Loucy (cell line): ENCODE measurements at regions not wholly inside any gene's neighbourhood (a gene's known extent, or its start where the extent isn't known, plus 50 kb on each side); places are given as distances from the start of the nearest gene placed in this dataset.

ENCODE experiments used
- H2AFZ ChIP-seq: fragments of 200-600 bp; sonication (generic); 2 replicates; pipeline ENCODE4 v1.6.0; 2016; ENCODE audit warnings: antibody characterized with exemption, mild to moderate bottlenecking, low read length, moderate library complexity
- H3F3A ChIP-seq: fragments of 200-600 bp; 2 replicates; pipeline ENCODE4 v1.6.0; 2016; ENCODE audit warnings: antibody characterized with exemption, low read depth, mild to moderate bottlenecking
- H3K27me3 ChIP-seq: fragments of 200-600 bp; sonication (generic); 2 replicates; pipeline ENCODE4 v1.6.1; 2014; ENCODE audit warnings: low read length, mild to moderate bottlenecking; ENCODE audit not compliant: insufficient read depth, poor library complexity, severe bottlenecking
- H3K36me3 ChIP-seq: fragments of 200-600 bp; sonication (generic); 2 replicates; pipeline ENCODE4 v1.6.1; 2016; ENCODE audit warnings: low read length; ENCODE audit not compliant: insufficient read depth
- H3K4me1 ChIP-seq: fragments of 200-600 bp; sonication (generic); 2 replicates; pipeline ENCODE4 v1.5.1; 2014; ENCODE audit warnings: low read length, mild to moderate bottlenecking; ENCODE audit not compliant: insufficient read depth, poor library complexity, severe bottlenecking
- H3K4me2 ChIP-seq: fragments of 200-600 bp; sonication (generic); 2 replicates; pipeline ENCODE4 v1.6.0; 2014; ENCODE audit warnings: antibody characterized with exemption, low read length, low read depth, mild to moderate bottlenecking; ENCODE audit not compliant: poor library complexity, severe bottlenecking
- H3K4me3 ChIP-seq: fragments of 200-600 bp; sonication (generic); 2 replicates; pipeline ENCODE4 v1.5.1; 2014; ENCODE audit warnings: low read length, mild to moderate bottlenecking, mixed read lengths; ENCODE audit not compliant: poor library complexity, severe bottlenecking
- H3K79me2 ChIP-seq: fragments of 200-600 bp; sonication (generic); 2 replicates; pipeline ENCODE4 v1.6.1; 2014; ENCODE audit warnings: low read length; ENCODE audit not compliant: insufficient read depth
- H3K9ac ChIP-seq: fragments of 200-600 bp; sonication (generic); 2 replicates; pipeline ENCODE4 v1.6.0; 2014; ENCODE audit warnings: mild to moderate bottlenecking, low read depth, low read length, moderate library complexity; ENCODE audit not compliant: poor library complexity, severe bottlenecking
- H3K9me2 ChIP-seq: fragments of 200-600 bp; sonication (generic); replicated peaks from 2 replicates; pipeline ENCODE4 v1.6.1; 2016; ENCODE audit warnings: low read depth, low read length, mixed read lengths
- H3K9me3 ChIP-seq: fragments of 200-600 bp; sonication (generic); 2 replicates; pipeline ENCODE4 v1.6.1; 2014; ENCODE audit warnings: mild to moderate bottlenecking, antibody characterized with exemption, low read length, low read depth; ENCODE audit not compliant: insufficient read depth
- H4K20me1 ChIP-seq: fragments of 200-600 bp; sonication (generic); 2 replicates; pipeline ENCODE4 v1.6.0; 2014; ENCODE audit warnings: antibody characterized with exemption, low read length, mild to moderate bottlenecking; ENCODE audit not compliant: insufficient read depth, poor library complexity, severe bottlenecking
- EZH2phosphoT487 ChIP-seq: fragments of 200-600 bp; IDR thresholded peaks from 2 replicates; pipeline ENCODE4 v1.6.1; 2018; ENCODE audit warnings: antibody characterized with exemption, mild to moderate bottlenecking, moderate library complexity, borderline replicate concordance
- TF ChIP-seq, protein P1 (sequence below): fragments of 200-600 bp; sonication (generic); conservative IDR thresholded peaks from 2 replicates; pipeline ENCODE4 v1.5.1; 2014; ENCODE audit warnings: mild to moderate bottlenecking, antibody characterized with exemption, low read length

DNA sequence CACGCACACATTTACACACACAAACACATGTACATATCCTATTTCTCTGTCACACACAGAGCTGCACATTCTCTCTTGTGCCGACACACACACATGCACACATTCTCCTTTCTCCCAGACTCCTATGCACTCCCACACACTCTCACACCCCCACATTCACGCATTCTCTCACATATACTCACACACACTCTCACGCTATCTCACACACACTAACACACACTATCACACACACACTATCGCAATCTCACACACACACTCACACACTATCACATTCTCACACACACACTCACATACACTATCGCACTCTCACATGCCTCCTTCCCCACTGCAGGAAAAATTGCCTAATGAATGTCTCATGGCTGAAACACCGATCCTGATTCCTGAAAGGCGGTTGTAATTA lies 450.7 kb downstream of the AACS start:
- Histone ChIP-seq H3K9me2 (no peaks in the 10 kb centered on the region), H3K4me1 (no peaks in the 10 kb centered on the region), H3K4me3 (no peak overlapping the region), H4K20me1 (no peaks in the 10 kb centered on the region), H2AFZ (no peak overlapping the region), H3K9ac (no peak overlapping the region), H3K79me2 (no peaks in the 10 kb centered on the region), H3K36me3 (no peaks in the 10 kb centered on the region), H3K27me3 (no peaks in the 10 kb centered on the region), H3K4me2 (no peak overlapping the region), H3F3A (no peaks in the 10 kb centered on the region), H3K9me3 (no peaks in the 10 kb centered on the region)
- TF ChIP-seq, protein P1, sequence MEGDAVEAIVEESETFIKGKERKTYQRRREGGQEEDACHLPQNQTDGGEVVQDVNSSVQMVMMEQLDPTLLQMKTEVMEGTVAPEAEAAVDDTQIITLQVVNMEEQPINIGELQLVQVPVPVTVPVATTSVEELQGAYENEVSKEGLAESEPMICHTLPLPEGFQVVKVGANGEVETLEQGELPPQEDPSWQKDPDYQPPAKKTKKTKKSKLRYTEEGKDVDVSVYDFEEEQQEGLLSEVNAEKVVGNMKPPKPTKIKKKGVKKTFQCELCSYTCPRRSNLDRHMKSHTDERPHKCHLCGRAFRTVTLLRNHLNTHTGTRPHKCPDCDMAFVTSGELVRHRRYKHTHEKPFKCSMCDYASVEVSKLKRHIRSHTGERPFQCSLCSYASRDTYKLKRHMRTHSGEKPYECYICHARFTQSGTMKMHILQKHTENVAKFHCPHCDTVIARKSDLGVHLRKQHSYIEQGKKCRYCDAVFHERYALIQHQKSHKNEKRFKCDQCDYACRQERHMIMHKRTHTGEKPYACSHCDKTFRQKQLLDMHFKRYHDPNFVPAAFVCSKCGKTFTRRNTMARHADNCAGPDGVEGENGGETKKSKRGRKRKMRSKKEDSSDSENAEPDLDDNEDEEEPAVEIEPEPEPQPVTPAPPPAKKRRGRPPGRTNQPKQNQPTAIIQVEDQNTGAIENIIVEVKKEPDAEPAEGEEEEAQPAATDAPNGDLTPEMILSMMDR = no peak
- no peak for TF ChIP-seq EZH2phosphoT487

DNA sequence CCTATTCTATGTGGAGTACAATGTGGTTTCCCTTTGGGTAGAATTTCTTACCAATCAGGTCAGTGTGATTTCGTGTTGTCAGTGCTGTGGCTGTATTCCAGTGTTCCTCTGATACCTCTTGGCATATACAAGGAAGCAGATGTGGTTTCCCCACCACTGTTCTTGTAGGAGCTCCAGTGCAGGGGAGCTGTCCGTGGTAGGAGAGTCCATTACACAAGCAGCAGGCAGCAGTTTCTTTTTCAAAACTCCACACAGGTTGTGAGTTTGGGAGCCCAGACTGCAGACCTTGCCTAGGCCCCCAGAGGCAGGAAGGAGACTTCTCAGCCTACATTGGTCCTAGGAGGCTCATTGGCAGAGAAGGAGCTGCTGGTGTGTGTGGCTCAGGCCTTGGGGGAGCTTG lies 452.8 kb downstream of the AACS start:
- H3K4me2 ChIP-seq = no peak overlapping the region
- no peaks in the 10 kb centered on the region for H3K9me3 ChIP-seq
- no peaks in the 10 kb centered on the region for H3F3A ChIP-seq
- no peaks in the 10 kb centered on the region for H3K4me1 ChIP-seq
- H3K27me3 ChIP-seq = no peaks in the 10 kb centered on the region
- H3K9ac ChIP-seq = no peak overlapping the region
- no peaks in the 10 kb centered on the region for H3K9me2 ChIP-seq
- H3K36me3 ChIP-seq = no peaks in the 10 kb centered on the region
- no peaks in the 10 kb centered on the region for H4K20me1 ChIP-seq
- TF ChIP-seq EZH2phosphoT487 = no peak
- TF ChIP-seq, protein P1 = no peak
- H3K4me3 ChIP-seq = no peak overlapping the region
- H3K79me2 ChIP-seq = no peaks in the 10 kb centered on the region
- H2AFZ ChIP-seq = no peak overlapping the region

DNA sequence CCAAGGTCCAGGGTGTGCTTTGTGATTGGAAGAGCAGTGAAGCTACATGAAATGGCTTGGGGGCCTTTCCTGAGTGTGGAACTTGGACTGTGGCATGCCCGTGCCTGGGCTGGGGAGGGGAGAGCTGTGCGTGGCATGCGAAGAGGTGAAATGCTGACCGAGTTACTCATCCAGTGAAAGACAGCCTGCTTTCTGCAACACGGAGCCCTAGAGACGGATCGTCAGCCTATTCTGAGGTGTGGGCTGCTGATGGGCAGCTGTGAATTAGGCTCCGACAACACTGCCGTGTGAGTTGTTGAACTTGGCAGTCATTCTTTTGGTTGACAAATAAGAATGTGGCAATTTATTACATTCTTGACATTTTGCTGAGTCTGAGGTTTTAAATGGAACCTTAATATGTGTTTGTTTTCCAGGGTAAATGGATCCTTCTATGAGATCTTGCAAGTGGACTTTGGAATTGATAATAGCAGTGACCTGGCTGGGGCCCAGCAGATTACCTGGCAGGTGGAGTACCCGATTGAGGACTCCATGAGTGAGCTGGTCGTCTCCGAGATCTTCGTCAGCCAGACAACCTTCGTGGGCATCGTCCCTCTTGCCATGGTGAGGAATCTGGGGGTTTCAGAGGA lies 453.9 kb downstream of the AACS start:
- H4K20me1 ChIP-seq = no peaks in the 10 kb centered on the region
- H3K9me2 ChIP-seq = no peaks in the 10 kb centered on the region
- H3K36me3 ChIP-seq = no peaks in the 10 kb centered on the region
- no peaks in the 10 kb centered on the region for H3K4me1 ChIP-seq
- no peak overlapping the region for H2AFZ ChIP-seq
- no peak overlapping the region for H3K9ac ChIP-seq
- H3K27me3 ChIP-seq = no peaks in the 10 kb centered on the region
- no peaks in the 10 kb centered on the region for H3F3A ChIP-seq
- H3K9me3 ChIP-seq = no peaks in the 10 kb centered on the region
- H3K4me3 ChIP-seq = no peak overlapping the region
- H3K4me2 ChIP-seq = no peak overlapping the region
- no peak for TF ChIP-seq EZH2phosphoT487
- TF ChIP-seq, protein P1 = no peak
- H3K79me2 ChIP-seq = no peaks in the 10 kb centered on the region
